Stimulated activated CD4-positive, alpha-beta T cell treated with anti-CD3 and anti-CD28 coated beads, Interleukin-2, amount 100 ng/mL, for 48 hours (primary cell): ENCODE measurements at regions not wholly inside any gene's neighbourhood (a gene's known extent, or its start where the extent isn't known, plus 50 kb on each side); places are given as distances from the start of the nearest gene placed in this dataset.

Experiments
- DNase-seq, 2 donors: peaks; one replicate each; pipeline ENCODE4 v3.0.0-alpha.2; 2020

- DNase-seq, result no peak
Measured at GRCh38 chr10:8568401-8568800, 513.9 kb downstream of the GATA3 start.

- no peak for DNase-seq
Measured at GRCh38 chr10:8575620-8576019, 521.1 kb downstream of the GATA3 start.

GRCh38 chr10:8576281-8576680 is 521.8 kb downstream of the GATA3 start:
- no peak for DNase-seq

GRCh38 chr10:8576911-8577310 is 522.4 kb downstream of the GATA3 start:
- no peak for DNase-seq

GRCh38 chr10:8577686-8578085 is 523.2 kb downstream of the GATA3 start:
- no peak for DNase-seq

GRCh38 chr10:8581521-8582225 is 527.2 kb downstream of the GATA3 start:
- DNase-seq, result no peak

- DNase-seq, result no peak
Measured at GRCh38 chr10:8583096-8583495, 528.6 kb downstream of the GATA3 start.

- no peak for DNase-seq
Measured at GRCh38 chr10:8584666-8585065, 530.2 kb downstream of the GATA3 start.

- DNase-seq, result peak in 1 of 2 donors; percentile 24
Measured at GRCh38 chr10:8586504-8586903, 532.0 kb downstream of the GATA3 start.

- no peak for DNase-seq
Measured at GRCh38 chr10:8588135-8588534, 533.6 kb downstream of the GATA3 start.

GRCh38 chr10:8590518-8590917 is 536.0 kb downstream of the GATA3 start:
- DNase-seq, result no peak

- no peak for DNase-seq
Measured at GRCh38 chr10:8591640-8592039, 537.2 kb downstream of the GATA3 start.

GRCh38 chr10:8594176-8594575 is 539.7 kb downstream of the GATA3 start:
- no peak for DNase-seq

GRCh38 chr10:8594711-8595110 is 540.2 kb downstream of the GATA3 start:
- no peak for DNase-seq

GRCh38 chr10:8595140-8595539 is 540.7 kb downstream of the GATA3 start:
- DNase-seq, result no peak

GRCh38 chr10:8596929-8597472 is 542.5 kb downstream of the GATA3 start:
- DNase-seq, result no peak

- DNase-seq, result no peak
Measured at GRCh38 chr10:8600192-8600591, 545.7 kb downstream of the GATA3 start.

- DNase-seq, result no peak
Measured at GRCh38 chr10:8602821-8603220, 548.3 kb downstream of the GATA3 start.

GRCh38 chr10:8614054-8614565 is 559.6 kb downstream of the GATA3 start:
- DNase-seq, result no peak

GRCh38 chr10:8615118-8615517 is 560.6 kb downstream of the GATA3 start:
- DNase-seq, result no peak

- DNase-seq, result no peak
Measured at GRCh38 chr10:8616166-8616565, 561.7 kb downstream of the GATA3 start.

GRCh38 chr10:8617792-8618191 is 563.3 kb downstream of the GATA3 start:
- DNase-seq, result no peak

GRCh38 chr10:8618834-8619233 is 564.3 kb downstream of the GATA3 start:
- no peak for DNase-seq

- DNase-seq, result no peak
Measured at GRCh38 chr10:8628351-8628750, 573.9 kb downstream of the GATA3 start.

- DNase-seq, result no peak
Measured at GRCh38 chr10:8633909-8634308, 579.4 kb downstream of the GATA3 start.
